Erythroblast (primary cell): ENCODE measurements at regions not wholly inside any gene's neighbourhood (a gene's known extent, or its start where the extent isn't known, plus 50 kb on each side); places are given as distances from the start of the nearest gene placed in this dataset.
"Not testable (repeated sequence)": the region's sequence is repeated elsewhere in the genome, so short reads cannot be mapped to it uniquely, and the experiment has no call there.

ENCODE experiments used
- DNase-seq, 2 experiments: peaks; one replicate each; lab custom pipeline; 2025; lab: John Stamatoyannopoulos, UW
- GATA1 ChIP-seq: IDR thresholded peaks from 2 replicates; pipeline ENCODE4 v1.6.1; 2011; ENCODE audit warnings: low read depth, mild to moderate bottlenecking, control low read depth, low read length, moderate library complexity
- POLR2A ChIP-seq: IDR thresholded peaks from 2 replicates; pipeline ENCODE4 v1.6.1; 2011; ENCODE audit warnings: mild to moderate bottlenecking, low read length

DNA sequence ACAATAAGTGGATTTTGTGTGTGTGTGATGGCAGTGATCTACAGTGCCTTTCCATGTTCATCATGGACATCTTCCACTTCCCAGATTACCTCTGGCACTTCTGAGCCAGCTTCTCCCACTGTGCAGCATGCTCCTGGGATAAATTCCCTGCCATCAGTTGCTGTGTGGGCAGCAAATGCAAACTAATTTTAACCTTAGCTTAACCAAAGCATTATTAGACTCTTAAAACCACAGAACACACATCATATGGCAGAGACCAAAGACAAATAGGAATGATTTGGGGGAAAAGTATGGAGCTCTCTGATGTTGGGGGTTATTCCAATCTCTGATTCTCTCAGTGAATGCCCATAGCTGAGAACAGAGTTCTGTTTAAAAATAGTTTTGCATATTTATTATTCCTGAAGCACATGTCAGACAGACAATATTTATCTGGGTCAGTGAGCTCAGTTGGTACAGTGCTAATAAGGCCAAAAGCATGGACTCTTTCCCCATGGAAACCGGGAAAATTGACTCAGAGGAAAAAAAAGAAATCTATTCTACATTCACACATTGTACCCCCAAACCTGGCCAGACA lies 567.4 kb downstream of the IQCM start:
- TF ChIP-seq GATA1 (no peak), POLR2A (no peak)
- DNase-seq, result no peak

DNA sequence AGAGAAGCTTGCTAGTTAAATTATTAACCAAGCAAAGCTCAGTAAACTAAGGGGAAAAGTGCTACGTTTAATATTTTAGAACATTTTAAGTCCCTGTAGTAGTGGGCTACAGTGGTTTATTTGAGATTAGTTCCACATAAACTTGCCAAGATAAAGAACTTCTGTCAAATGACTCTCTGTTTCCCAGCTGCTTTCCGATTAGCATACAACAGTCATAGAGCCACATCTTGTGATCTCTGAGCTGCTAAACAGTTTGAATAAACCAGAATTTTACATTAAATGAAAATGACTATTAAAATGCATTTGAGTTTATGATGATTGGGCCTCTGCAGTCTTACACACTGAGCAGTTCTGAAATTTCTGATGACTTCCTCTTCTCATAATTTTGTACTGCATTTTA lies 568.5 kb downstream of the IQCM start:
- no peak for DNase-seq
- TF ChIP-seq POLR2A (no peak), GATA1 (no peak)

DNA sequence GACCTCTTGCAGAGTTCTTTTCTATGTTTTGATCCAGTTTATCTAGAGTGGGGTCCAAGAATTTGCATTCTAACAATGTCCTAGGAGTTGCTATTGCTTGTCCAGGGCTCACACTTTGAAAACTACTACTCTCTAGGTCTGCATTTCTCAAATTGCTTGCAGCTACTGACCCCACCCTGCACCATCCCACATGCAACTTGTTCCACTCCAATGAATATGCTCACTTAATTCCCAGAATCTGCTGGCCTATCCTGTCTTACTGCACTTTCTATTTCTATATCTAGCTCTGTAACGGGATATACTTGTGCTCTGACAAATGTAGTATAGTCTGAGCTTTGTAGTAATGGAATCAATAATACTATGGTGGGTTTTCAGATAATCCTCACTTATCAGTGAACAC lies 570.3 kb downstream of the IQCM start:
- DNase-seq, result no peak
- TF ChIP-seq POLR2A (no peak), GATA1 (no peak)

DNA sequence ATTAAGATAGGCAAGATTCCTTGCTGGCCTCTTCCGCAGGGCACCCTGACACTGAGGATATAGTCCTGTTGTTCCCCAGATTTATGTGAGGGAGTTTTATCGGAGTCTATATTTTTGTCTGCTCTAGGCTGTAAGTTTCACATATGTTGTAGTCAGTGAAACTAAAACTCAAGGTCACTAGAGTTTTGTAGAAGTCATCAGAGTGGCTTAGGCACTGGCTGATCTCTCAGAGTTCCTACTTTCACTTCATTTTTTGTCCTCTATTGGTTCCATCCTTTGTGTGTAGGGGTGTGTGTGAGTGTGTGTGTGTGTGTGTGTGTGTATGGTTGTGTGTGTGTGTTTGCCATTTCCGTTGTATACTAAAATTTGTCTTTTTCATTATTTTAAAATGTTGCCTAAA lies 577.5 kb downstream of the IQCM start:
- DNase-seq, result no peak
- TF ChIP-seq GATA1 (no peak), POLR2A (no peak)

DNA sequence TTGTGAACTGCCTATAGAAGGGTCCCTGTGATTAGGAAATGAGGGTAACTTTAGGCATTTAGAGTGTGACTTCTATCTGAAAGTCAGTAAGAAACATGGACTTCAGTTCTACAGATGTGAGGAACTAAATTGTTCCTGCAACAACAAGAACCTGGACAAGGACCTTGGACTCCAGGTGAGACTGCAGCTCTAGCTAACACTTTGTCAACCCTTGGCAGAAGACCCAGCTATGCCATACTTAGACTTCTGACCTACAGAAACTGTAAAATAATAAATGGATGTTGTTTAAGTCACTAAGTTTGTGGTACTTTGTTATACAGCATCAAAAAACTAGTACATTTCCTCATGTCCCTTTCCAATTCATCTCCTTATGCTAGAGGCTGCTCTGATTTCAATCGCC lies 580.8 kb downstream of the IQCM start:
- no peak for DNase-seq
- TF ChIP-seq GATA1 (no peak), POLR2A (no peak)

DNA sequence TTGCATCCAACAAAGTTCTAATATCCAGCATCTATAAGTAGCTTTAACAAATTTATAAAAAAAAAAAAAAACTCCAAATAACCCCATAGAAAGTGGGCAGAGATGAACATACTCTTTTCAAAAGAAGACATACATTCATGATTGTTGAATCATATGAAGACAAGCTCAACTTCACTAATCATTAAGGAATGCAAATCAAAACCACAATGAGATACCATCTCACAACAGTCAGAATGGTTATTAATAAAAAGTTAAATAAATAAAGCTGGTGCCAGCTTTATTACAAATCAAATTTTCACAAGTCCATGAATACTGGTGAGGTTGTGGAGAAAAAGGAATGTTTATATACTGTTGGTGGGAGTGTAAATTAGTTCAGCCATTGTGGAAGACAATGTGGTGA lies 592.0 kb downstream of the IQCM start:
- no peak for TF ChIP-seq POLR2A
- TF ChIP-seq GATA1, result no peak

DNA sequence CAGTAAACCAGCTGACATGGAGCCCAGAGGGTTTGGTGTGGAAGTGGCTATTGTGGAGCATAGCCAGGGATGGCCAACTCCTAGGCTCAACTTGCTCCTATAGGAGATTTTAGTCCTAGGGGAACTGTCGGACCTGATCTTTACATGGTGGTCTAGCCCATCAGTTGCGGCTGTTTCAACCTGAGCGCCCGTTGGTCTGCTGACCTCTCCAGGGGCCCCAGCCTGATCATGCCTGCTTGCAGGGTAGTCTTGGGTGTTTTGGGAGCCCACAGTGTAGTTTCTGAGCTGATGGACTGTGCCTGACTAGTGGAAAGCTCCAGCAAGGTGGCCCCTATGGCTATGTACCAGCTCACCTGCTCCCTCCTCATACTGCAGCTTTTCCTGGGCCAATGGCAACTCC lies 597.0 kb downstream of the IQCM start:
- DNase-seq, result no peak
- TF ChIP-seq GATA1 (no peak), POLR2A (no peak)

More for the DNA sequence above, 592.0 kb downstream of the IQCM start:
- DNase-seq, result no peak

DNA sequence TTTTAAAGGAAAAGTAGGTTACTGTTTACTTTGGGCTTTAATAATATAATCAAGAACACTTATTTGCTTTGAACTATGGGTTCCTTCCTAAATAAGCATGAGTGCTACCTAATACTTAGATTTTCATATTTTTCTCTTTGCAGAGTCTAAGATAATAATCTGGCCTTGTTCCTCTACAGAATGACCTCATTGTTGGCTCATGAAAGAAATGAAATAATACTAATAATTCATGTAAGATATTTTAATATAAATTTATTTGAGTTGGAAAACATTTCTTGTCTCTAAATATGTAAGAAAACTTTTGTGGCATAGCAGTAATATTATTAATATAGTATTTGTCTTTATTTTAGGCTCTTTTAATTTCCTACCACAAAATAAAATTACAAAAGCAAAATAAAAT lies 601.3 kb downstream of the IQCM start:
- no peak for DNase-seq
- TF ChIP-seq GATA1 (no peak), POLR2A (no peak)

DNA sequence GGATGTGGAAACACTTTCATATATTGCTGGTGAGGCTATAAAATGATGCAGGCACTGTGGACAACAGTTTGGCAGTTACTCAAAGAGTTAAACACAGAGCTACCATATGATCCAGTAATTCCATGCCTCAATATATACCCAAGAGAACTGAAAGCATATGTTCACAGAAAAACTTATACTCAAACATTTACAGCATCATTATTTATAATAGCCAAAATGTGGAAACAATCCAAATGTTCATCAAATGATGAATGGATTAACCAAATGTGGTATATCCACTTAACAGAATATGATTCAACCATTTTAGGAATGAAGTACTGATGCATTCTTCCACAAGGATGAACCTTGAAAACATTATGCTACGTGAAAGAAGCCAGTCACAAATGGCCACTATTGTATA lies 603.8 kb downstream of the IQCM start:
- no peak for TF ChIP-seq POLR2A
- DNase-seq, result no peak

DNA sequence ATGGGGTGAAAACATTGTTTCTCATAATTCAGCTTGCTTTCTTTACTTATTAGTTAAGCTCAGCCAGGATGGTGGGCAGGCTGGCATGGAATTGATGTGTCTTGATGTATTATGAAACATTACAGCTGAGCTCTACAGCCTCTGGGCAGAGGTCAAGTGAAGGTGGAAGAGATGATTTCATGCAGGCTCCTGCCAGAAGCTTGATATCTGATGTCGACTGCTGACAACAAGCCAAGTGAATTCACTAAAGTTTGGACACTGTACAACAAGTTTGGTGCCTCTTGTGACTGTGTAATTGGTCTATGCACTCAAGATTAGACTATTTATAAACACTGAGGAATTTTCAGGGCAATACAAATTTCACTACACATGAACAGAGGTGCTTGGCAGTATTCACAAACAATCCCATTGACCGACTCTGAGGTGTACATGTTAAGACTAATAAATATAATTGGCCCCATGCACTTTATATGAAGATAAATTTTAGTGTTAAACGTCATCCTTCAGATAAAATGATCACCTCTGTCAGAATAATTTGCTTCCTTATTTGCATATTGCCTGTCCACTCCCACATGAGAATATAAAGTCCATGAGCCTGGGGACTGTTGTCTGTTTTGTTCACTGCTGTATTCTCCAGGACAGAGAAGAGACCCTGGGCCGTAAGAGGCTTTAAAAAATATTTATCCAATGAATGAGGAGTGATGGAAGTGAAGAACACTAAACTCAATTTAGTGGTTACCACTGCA lies 612.2 kb downstream of the IQCM start:
- peak; percentile 1 to 4 for DNase-seq
- TF ChIP-seq GATA1 (no peak), POLR2A (no peak)

DNA sequence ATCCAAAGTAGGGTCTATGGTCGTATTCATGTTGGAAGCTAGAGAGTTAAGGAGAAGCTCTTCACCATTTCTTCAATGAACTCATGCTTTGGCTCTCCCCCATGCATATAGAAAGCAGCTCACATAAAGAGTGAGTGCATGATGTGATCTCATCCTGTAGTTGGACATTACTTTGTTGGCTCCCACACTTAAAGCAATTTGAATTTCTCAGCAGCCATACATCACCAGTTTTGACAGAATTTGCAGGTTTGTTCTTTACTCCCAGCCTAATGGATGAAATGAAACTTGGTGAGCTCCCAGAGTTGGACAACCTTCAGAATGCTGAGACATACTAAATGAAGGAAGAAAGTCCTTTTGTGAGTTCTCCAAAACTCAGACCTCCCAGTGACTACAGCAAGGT lies 613.5 kb downstream of the IQCM start:
- TF ChIP-seq POLR2A (no peak), GATA1 (no peak)
- DNase-seq, result no peak

DNA sequence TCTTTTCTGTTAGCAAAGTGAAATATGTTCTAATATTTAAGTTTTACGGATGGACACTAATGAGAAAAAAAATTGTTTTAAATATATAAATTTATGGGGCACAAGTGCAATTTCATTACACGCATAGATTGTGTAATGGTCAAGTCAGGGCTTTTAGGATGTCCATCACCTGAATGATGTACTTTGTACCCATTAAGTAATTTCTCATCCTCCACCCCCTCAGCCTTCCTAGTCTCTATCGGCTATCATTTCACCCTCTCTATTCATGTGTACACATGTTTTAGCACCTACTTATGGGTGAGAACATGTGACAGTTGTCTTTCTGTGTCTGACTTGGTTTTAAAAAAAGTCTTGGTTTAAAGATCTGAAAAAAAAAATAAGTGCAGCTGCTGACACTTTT lies 616.0 kb downstream of the IQCM start:
- no peak for TF ChIP-seq POLR2A
- TF ChIP-seq GATA1, result no peak
- DNase-seq, result no peak

DNA sequence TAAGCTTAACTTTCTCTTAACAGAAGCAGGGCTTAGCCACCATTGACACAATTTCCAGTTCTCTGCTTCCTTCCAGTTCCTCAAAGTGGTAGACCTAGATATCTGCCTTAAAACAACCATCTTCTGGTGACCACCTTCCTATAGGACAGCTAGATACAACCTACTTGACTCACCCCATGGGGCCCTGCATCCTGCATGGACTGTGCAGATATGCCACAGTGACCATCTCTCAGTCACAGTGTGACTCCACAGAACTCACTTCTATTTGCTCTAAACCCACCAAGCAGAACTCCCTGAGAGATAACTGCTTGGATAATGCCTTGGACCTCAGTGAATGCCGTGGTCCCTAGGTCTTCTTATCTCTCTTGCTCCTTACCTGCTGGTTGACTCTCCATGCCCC lies 621.6 kb downstream of the IQCM start:
- no peak for DNase-seq
- TF ChIP-seq POLR2A (no peak), GATA1 (no peak)

DNA sequence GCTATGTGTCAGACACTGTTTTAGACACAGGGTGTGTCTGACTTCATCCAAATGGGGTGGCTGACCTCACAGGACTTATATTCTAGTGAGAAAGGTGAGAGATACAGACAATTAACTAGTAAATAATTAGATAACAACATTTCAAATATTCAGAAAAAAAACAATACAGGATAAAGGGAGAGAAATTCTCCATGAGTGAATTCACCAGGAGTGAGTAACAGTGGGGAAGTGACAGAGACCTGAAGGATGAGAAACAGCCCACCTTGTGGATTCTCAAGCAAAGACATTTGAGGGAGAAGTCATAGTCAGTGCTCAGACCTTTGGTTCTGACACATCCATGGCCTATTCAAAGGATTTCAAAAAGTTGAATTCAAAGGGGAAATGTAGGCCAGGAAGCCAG lies 627.9 kb downstream of the IQCM start:
- no peak for DNase-seq
- TF ChIP-seq POLR2A (no peak), GATA1 (no peak)

DNA sequence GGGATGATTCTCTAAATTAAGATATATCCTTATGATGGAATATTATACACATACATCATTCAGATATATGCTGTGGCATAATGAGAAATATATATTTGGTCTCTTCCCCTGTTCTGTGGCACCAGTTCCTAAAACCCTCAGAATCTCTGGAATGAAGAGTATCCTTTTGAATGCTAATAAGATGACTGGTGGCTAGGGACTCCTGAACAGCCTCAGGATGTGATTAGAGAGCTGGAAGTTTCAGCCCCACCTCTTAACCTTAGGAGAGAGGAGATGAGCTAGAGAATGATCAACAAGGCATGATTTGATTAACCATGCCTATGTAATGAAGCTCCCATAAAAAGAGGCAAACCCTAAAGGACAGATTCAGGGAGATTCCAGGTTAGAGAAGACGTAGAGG lies 632.0 kb downstream of the IQCM start:
- DNase-seq, result no peak
- TF ChIP-seq GATA1 (no peak), POLR2A (no peak)

DNA sequence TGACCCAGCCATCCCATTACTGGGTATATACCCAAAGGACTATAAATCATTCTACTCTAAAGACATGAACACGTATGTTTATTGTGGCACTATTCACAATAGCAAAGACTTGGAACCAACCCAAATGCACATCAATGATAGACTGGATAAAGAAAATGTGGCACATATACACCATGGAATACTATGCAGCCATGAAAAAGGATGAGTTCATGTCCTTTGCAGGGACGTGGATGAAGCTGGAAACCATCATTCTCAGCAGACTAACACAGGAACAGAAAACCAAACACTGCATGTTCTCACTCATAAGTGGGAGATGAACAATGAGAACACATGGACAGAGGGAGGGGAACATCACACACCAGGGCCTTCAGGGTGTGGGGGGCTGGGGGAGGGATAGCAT lies 634.2 kb downstream of the IQCM start:
- DNase-seq, result not testable (repeated sequence)
